Fibroblast of lung (primary cell): ENCODE measurements at regions not wholly inside any gene's neighbourhood (a gene's known extent, or its start where the extent isn't known, plus 50 kb on each side); places are given as distances from the start of the nearest gene placed in this dataset.

Experiments used
- CTCF ChIP-seq, 2 donors: IDR thresholded peaks in 1 of 2; conservative IDR thresholded peaks in 1 of 2; 1 replicate in 1 of 2; 2 replicates in 1 of 2; pipeline ENCODE4 v1.5.1; 2011 to 2012; ENCODE audit warnings: low read length in 2 of 2, control low read depth in 1 of 2, inconsistent platforms in 1 of 2, low read depth in 1 of 2, mild to moderate bottlenecking in 1 of 2
- EZH2 ChIP-seq: IDR thresholded peaks from 2 replicates; pipeline ENCODE4 v1.5.1; 2012; ENCODE audit warnings: low read length, control low read depth, mild to moderate bottlenecking; ENCODE audit errors: missing control alignments

- TF ChIP-seq EZH2 (no peak), CTCF (conservative IDR thresholded peaks at IDR 0.05 in 1 of 2, IDR thresholded peaks at IDR 0.05 in 1 of 2; ENCODE audit: low read depth in 1 of 2, low read length in 2 of 2) (no peak)
These were observed 50.5 kb upstream of the EPS8L3 start for GRCh38 chr1:109814223-109814622.
